ENCODE measurements at regions not wholly inside any gene's neighbourhood (a gene's known extent, or its start where the extent isn't known, plus 50 kb on each side); places are given as distances from the start of the nearest gene placed in this dataset.
A peak's percentile ranks its signal among the peaks of the same experiment; 100 is the strongest.

DNA sequence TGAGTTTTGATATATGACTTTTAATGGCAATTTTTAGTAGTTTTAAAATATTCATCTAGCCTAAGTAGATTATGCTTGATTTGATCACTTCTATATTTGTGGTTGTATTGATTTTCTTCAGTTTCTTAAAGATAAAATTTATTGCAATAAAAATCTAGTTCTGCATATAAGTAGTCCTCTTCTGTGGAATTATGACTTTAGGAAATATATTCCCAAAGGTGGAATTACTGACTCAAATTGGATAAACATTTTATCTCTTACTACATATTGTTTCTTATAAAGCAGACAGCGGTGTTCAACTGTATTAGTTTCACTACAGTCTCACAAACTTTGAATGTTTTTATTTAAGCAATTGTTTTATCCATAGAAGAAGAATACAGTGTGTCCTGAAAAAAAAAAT, 883.0 kb upstream of the SEMA6A start:
- DNase-seq (ENCODE audit: low read depth), result no peak
- no peak overlapping the region for H3K4me3 ChIP-seq (ENCODE audit: low read depth, low read length)
- TF ChIP-seq, protein P1, sequence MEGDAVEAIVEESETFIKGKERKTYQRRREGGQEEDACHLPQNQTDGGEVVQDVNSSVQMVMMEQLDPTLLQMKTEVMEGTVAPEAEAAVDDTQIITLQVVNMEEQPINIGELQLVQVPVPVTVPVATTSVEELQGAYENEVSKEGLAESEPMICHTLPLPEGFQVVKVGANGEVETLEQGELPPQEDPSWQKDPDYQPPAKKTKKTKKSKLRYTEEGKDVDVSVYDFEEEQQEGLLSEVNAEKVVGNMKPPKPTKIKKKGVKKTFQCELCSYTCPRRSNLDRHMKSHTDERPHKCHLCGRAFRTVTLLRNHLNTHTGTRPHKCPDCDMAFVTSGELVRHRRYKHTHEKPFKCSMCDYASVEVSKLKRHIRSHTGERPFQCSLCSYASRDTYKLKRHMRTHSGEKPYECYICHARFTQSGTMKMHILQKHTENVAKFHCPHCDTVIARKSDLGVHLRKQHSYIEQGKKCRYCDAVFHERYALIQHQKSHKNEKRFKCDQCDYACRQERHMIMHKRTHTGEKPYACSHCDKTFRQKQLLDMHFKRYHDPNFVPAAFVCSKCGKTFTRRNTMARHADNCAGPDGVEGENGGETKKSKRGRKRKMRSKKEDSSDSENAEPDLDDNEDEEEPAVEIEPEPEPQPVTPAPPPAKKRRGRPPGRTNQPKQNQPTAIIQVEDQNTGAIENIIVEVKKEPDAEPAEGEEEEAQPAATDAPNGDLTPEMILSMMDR (conservative IDR thresholded peaks at IDR 0.05; ENCODE audit: low read depth, low read length), result no peak

- no peak for DNase-seq (ENCODE audit: low read depth)
- TF ChIP-seq, protein P1 (conservative IDR thresholded peaks at IDR 0.05; ENCODE audit: low read depth, low read length), result no peak
- no peak overlapping the region for H3K4me3 ChIP-seq (ENCODE audit: low read depth, low read length)
Measured at GRCh38 chr5:117456866-117457470, 882.3 kb upstream of the SEMA6A start.

DNA sequence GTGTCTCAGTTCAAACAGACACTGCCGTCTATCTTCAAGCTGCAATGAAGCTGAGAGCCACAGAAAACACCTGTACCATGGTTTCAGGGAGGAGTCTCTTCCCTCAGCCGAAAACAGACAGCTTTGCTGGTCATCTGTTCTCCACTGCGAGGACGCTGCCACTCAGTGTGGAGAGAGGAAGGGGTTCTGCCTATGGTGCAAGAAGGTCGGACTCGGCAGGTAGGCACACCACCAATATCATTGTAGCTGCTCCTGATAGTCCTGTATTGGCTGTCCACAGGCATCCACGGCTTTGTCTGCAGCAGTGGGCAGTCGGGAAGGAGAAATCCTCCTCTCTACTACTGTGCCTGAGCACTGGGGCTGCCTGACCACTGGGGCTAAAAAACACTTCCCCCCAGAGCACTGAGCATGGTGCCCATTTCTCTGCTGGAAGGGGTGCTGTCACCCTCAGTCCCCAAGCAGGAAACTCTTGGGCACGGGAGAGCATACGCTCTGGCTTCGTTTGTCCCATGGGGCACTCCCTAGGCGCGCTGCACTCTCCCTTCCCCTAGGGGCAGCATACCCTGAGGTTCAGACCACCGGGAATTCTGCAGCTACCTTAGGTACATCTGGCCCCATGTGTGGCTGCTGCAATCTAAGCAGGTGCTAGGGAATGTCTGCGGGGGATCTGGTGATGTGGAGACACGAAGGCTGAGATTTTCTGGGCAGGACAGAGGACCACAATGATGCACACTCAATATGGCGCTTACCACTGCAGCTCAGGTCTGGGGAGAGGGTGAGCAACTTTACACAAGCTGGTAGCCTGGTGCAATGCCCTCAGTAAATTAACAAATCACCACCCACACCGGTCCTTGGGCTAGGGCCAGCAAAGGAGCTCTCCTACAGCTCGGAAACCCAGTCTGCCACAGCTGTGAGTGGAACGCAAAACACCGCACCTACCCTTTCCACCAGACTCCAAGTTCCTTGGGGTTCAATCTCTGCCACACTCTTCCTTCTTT, 880.9 kb upstream of the SEMA6A start:
- TF ChIP-seq, protein P1 (conservative IDR thresholded peaks at IDR 0.05; ENCODE audit: low read depth, low read length), result peak; percentile 46
- H3K4me3 ChIP-seq (ENCODE audit: low read depth, low read length), result peak overlapping the region; percentile 59
- DNase-seq (ENCODE audit: low read depth), result no peak

GRCh38 chr5:117454716-117455212, 880.1 kb upstream of the SEMA6A start:
- DNase-seq (ENCODE audit: low read depth), result no peak
- peak overlapping the region; percentile 59 for H3K4me3 ChIP-seq (ENCODE audit: low read depth, low read length)
- TF ChIP-seq, protein P1 (conservative IDR thresholded peaks at IDR 0.05; ENCODE audit: low read depth, low read length), result peak; percentile 87

GRCh38 chr5:117436846-117437245, 862.2 kb upstream of the SEMA6A start:
- TF ChIP-seq, protein P1 (conservative IDR thresholded peaks at IDR 0.05; ENCODE audit: low read depth, low read length), result no peak
- DNase-seq (ENCODE audit: low read depth), result no peak
- no peak overlapping the region for H3K4me3 ChIP-seq (ENCODE audit: low read depth, low read length)

DNA sequence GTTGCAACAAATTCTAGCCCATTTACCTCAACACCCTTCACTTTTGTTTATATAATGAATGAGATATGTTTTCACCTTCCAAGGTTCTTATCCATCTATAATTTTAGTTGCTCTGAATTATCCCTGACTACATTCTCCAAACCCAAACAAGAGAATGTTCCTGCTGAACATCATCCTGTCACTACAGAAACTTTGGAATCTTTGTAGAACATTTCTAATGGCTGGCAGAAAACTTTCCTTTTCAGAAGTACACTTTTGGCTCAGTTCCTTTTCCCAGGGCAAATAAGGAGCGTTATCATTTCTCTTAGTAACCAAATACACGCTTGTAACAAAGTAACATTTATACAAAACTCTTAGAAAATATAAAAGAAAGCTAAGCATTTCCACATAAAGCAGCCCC, 860.6 kb upstream of the SEMA6A start:
- H3K4me3 ChIP-seq (ENCODE audit: low read depth, low read length), result no peak overlapping the region
- no peak for DNase-seq (ENCODE audit: low read depth)
- TF ChIP-seq, protein P1 (conservative IDR thresholded peaks at IDR 0.05; ENCODE audit: low read depth, low read length), result no peak
